A673 (cell line): ENCODE measurements at regions not wholly inside any gene's neighbourhood (a gene's known extent, or its start where the extent isn't known, plus 50 kb on each side); places are given as distances from the start of the nearest gene placed in this dataset.

ENCODE experiments used
- BruUV-seq: library from RNA; stranded (reverse); fragments of 400-500 nt; replicated peaks from 2 replicates; lab custom pipeline; 2021; lab: Mats Ljungman, UMichigan
- CTCF ChIA-PET: fragments of 300-600 bp; sonication (Branson Sonifier 250); formaldehyde crosslinking; loops from one replicate; lab custom pipeline; 2022; ENCODE audit warnings: antibody characterized with exemption; lab: Charles Lee
- POLR2A ChIA-PET: fragments of 300-600 bp; sonication (Branson Sonifier 250); formaldehyde crosslinking; loops from one replicate; lab custom pipeline; 2022; ENCODE audit warnings: antibody characterized with exemption; ENCODE audit not compliant: low non-redundant PET; lab: Charles Lee
- DNase-seq: peaks from one replicate; pipeline ENCODE4 v3.0.0-alpha.2; 2015; ENCODE audit warnings: low spot score
- H3K27ac ChIP-seq: fragments of 200-600 bp; sonication (generic); 2 replicates; pipeline ENCODE4 v1.5.1; 2016; ENCODE audit warnings: mixed run types, low read depth, mild to moderate bottlenecking, mixed read lengths, antibody characterized with exemption, low read length; ENCODE audit not compliant: poor library complexity, severe bottlenecking
- H3K27me3 ChIP-seq: fragments of 200-600 bp; sonication (generic); replicated peaks from 2 replicates; pipeline ENCODE4 v1.6.1; 2017; ENCODE audit warnings: mixed run types, low read depth, mild to moderate bottlenecking, mixed read lengths, antibody characterized with exemption, low read length; ENCODE audit not compliant: insufficient read depth, poor library complexity
- H3K36me3 ChIP-seq: fragments of 200-600 bp; sonication (generic); 2 replicates; pipeline ENCODE4 v1.6.1; 2016; ENCODE audit warnings: mixed run types, mild to moderate bottlenecking, mixed read lengths, antibody characterized with exemption, low read length; ENCODE audit not compliant: insufficient read depth, poor library complexity, severe bottlenecking
- H3K4me1 ChIP-seq: fragments of 200-600 bp; sonication (generic); 2 replicates; pipeline ENCODE4 v1.6.1; 2017; ENCODE audit warnings: mixed run types, mild to moderate bottlenecking, mixed read lengths, antibody characterized with exemption, low read length; ENCODE audit not compliant: insufficient read depth, poor library complexity, severe bottlenecking
- H3K4me3 ChIP-seq: fragments of 200-600 bp; sonication (generic); 2 replicates; pipeline ENCODE4 v1.5.1; 2016; ENCODE audit warnings: low read depth, mixed run types, mild to moderate bottlenecking, mixed read lengths, low read length; ENCODE audit not compliant: poor library complexity, severe bottlenecking
- H3K9me3 ChIP-seq: fragments of 200-600 bp; sonication (generic); 2 replicates; pipeline ENCODE4 v1.6.1; 2016; ENCODE audit warnings: mixed run types, low read depth, mild to moderate bottlenecking, mixed read lengths, antibody characterized with exemption, low read length; ENCODE audit not compliant: poor library complexity, severe bottlenecking
- EZH2 ChIP-seq: fragments of 200-600 bp; sonication (generic); IDR thresholded peaks from 2 replicates; pipeline ENCODE4 v1.6.1; 2017; ENCODE audit warnings: borderline replicate concordance, low read depth, mild to moderate bottlenecking, mixed read lengths, antibody characterized with exemption, low read length; ENCODE audit not compliant: poor library complexity, severe bottlenecking
- intact Hi-C: fragments of 100-400 bp; cut with micrococcal nuclease; formaldehyde crosslinking; loops from one replicate; pipeline ENCODE4 v1.10.0; 2022; ENCODE audit not compliant: unreplicated experiment
- TF ChIP-seq, protein P1 (sequence below): fragments of 300-800, 200-600 bp; sonication (generic); conservative IDR thresholded peaks from 2 replicates; pipeline ENCODE4 v1.5.1; 2017; ENCODE audit warnings: low read depth, mild to moderate bottlenecking, antibody characterized with exemption, low read length, moderate library complexity, mixed read lengths

DNA sequence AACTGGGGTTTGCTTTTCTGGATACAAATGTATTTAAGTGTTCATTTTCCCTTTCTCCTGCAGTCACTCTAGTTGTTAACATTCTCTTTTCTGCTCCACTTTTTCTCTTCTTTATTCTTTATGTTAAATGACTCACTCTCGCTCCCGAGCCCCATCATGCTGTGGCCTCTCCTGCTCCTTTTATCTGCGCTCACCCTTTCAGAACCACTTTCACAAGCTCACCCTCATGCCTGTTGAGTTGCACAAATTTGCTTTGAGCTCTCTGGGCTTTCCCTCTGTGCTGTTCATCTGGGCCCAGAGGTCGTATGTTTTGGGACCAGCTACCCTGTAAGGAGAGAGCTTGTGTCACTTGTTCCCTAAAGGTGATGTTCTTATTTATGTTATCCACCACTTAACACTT, 98.1 kb upstream of the ASCC3 start:
- CTCF ChIA-PET: no interaction called here
- BruUV-seq: no TSS peak
- no peak overlapping the region for H3K27ac ChIP-seq

DNA sequence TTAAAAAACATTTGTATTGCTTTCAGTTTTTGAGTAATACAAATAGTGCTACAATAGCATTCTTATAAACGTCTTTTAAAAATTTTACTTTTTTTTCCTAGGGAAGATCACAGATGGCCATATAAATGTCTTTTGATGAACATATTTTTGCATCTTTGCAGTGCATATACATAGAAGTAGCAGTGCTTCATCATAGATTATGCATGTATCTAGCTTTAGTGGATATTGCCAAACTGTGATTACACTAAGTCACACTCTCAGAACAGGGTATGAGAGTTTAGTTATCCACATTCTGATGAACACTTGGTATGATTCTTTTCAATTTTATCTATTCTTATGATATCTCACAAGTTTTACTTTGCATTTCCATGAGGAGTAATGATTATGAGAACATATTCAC, 99.8 kb upstream of the ASCC3 start:
- Histone ChIP-seq H3K4me3 (no peak overlapping the region), H3K27ac (no peak overlapping the region), H3K27me3 (no peaks in the 10 kb centered on the region), H3K36me3 (no peaks in the 10 kb centered on the region), H3K4me1 (no peaks in the 10 kb centered on the region), H3K9me3 (no peaks in the 10 kb centered on the region)
- DNase-seq: no peak
- ChIA-PET CTCF (no interaction called here), POLR2A (interaction anchor here (0.6 kb wide), 1 partner anchor 96 kb away, joined by 12 read pairs; no protein-coding TSS in a partner anchor)
- BruUV-seq: no TSS peak
- intact Hi-C loops: no loop called here
- TF ChIP-seq, protein P1, sequence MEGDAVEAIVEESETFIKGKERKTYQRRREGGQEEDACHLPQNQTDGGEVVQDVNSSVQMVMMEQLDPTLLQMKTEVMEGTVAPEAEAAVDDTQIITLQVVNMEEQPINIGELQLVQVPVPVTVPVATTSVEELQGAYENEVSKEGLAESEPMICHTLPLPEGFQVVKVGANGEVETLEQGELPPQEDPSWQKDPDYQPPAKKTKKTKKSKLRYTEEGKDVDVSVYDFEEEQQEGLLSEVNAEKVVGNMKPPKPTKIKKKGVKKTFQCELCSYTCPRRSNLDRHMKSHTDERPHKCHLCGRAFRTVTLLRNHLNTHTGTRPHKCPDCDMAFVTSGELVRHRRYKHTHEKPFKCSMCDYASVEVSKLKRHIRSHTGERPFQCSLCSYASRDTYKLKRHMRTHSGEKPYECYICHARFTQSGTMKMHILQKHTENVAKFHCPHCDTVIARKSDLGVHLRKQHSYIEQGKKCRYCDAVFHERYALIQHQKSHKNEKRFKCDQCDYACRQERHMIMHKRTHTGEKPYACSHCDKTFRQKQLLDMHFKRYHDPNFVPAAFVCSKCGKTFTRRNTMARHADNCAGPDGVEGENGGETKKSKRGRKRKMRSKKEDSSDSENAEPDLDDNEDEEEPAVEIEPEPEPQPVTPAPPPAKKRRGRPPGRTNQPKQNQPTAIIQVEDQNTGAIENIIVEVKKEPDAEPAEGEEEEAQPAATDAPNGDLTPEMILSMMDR: no peak
- TF ChIP-seq EZH2: no peak

More for the DNA sequence above, 98.1 kb upstream of the ASCC3 start:
- H3K9me3 ChIP-seq: no peaks in the 10 kb centered on the region
- no peak for TF ChIP-seq EZH2
- TF ChIP-seq, protein P1: no peak
- H3K27me3 ChIP-seq: no peaks in the 10 kb centered on the region
- POLR2A ChIA-PET: no interaction called here
- no peak overlapping the region for H3K4me3 ChIP-seq
- intact Hi-C loops: no loop called here
- no peaks in the 10 kb centered on the region for H3K4me1 ChIP-seq
- no peak for DNase-seq
- H3K36me3 ChIP-seq: no peaks in the 10 kb centered on the region

DNA sequence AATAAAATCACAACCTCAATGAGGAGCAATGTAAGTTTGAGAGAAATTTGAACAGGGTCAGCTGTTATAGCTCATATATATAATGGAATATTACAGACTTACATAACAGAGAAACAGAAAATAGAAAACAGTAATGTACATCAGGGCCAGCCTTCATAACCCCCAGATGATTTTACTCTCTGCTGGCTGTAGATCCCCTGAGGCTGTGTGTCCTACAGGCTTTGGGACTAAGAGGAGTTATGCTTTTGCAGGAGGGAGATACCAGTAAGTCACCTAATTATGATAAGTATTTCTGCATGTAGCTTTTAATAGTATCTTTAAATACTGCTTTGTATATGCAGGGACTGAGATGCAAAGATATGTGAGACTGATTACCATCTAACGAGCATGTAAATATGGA, 105.8 kb upstream of the ASCC3 start:
- Histone ChIP-seq H3K4me3 (no peak overlapping the region), H3K9me3 (no peaks in the 10 kb centered on the region), H3K36me3 (no peaks in the 10 kb centered on the region), H3K27me3 (no peaks in the 10 kb centered on the region), H3K4me1 (no peaks in the 10 kb centered on the region), H3K27ac (no peak overlapping the region)
- no TSS peak for BruUV-seq
- intact Hi-C loops: no loop called here
- ChIA-PET POLR2A (no interaction called here), CTCF (no interaction called here)
- TF ChIP-seq EZH2: no peak
- TF ChIP-seq, protein P1: no peak
- no peak for DNase-seq
